Astrocyte of the spinal cord (primary cell): ENCODE measurements at regions not wholly inside any gene's neighbourhood (a gene's known extent, or its start where the extent isn't known, plus 50 kb on each side); places are given as distances from the start of the nearest gene placed in this dataset.

Experiments
- DNase-seq: peaks from one replicate; pipeline ENCODE4 v3.0.0; 2011; ENCODE audit warnings: low read depth, low spot score
- H3K4me3 ChIP-seq: 2 replicates; pipeline ENCODE4 v1.5.1; 2011; ENCODE audit warnings: low read depth, mild to moderate bottlenecking, low read length, moderate library complexity
- in situ Hi-C: cut with HindIII; loops from 2 replicates; pipeline ENCODE4 v1.10.0; 2017; ENCODE audit warnings: low sequenced_read_pairs
- TF ChIP-seq, protein P1 (sequence below): IDR thresholded peaks from 2 replicates; pipeline ENCODE4 v1.5.1; 2012; ENCODE audit warnings: low read depth, mild to moderate bottlenecking, low read length, inconsistent platforms

DNA sequence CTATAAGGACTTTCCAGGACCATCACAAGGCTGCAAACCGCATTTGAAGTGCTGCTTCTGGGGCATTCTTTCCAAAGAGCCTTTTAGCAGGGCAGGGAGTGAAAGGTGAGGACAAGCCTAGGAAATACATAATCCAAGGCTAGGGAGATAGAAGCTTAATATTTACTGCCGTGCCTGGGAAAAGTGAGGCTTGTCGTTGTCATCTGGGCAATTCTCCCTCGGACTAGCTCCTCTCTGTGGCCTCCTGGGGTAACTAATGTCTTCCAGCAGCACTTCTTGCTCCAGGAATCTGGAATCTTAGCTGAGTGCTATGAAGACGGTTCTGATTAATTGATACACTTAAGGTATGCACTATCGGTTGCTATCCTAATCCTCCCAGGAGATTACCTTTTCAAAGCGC is 69.3 kb upstream of the ATL2 start:
- no peak for DNase-seq
- in situ Hi-C loops, result no loop called here
- H3K4me3 ChIP-seq, result no peak overlapping the region
- TF ChIP-seq, protein P1, sequence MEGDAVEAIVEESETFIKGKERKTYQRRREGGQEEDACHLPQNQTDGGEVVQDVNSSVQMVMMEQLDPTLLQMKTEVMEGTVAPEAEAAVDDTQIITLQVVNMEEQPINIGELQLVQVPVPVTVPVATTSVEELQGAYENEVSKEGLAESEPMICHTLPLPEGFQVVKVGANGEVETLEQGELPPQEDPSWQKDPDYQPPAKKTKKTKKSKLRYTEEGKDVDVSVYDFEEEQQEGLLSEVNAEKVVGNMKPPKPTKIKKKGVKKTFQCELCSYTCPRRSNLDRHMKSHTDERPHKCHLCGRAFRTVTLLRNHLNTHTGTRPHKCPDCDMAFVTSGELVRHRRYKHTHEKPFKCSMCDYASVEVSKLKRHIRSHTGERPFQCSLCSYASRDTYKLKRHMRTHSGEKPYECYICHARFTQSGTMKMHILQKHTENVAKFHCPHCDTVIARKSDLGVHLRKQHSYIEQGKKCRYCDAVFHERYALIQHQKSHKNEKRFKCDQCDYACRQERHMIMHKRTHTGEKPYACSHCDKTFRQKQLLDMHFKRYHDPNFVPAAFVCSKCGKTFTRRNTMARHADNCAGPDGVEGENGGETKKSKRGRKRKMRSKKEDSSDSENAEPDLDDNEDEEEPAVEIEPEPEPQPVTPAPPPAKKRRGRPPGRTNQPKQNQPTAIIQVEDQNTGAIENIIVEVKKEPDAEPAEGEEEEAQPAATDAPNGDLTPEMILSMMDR, result no peak

DNA sequence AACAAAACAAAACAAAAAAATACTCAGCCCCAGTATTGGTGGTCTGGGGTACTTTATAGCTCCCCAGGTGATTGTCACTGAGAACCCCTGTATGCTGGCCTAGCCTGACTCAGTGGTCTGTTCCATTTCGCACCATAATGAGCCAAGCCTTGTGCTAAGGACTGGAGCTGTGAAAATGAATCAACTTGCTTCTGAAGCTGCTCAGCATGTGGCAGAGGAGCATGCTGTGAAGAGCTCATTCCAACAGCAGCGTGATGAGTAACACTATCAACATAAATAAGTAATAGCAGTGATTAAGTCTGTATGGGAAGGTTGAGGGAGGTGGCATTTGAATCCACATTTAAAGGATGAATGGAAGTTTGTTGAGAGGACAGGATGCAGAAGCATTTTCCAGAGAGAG is 67.2 kb upstream of the ATL2 start:
- peak; percentile 86 for DNase-seq

DNA sequence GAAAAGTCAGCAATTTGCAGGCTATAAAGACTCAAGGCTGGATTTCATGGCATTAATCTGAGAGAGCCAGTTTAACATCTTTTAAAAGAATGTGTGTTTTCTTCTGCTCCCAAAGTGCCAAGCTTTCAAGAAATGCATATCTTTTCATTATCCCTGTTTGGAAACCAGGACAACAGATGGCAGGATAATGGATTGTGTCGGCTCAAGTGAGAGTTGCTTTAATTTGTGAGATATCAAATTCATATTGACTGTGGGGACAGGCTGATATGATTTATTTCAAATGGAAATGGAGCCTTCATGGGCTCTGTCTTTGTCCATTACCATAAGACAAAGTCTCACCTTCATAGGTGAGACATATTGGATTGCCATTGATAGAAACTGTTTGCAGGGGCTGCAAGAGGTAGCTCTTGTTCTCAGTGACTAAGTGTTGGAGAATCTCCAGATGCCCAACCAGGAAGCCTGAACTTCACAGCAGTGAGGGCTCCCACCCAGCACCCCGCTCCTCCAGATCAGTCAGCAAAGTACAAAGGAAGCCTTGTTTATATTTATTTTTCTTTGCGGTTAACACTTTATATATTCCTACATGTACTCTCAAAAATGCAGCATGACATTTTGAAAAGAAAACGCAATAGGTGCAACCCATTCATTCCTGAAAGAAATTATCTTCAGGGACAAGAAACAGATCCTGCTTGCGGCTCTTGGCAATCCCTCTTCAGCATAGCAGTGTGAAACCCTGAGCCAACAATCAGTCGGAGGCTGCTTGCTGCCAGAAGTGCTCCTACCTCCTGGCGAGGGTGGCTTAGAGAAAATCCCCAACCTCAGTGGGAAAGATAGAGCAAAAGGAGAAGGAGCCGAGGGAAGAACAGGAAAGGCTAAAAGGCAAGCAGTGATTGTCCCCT is 65.8 kb upstream of the ATL2 start:
- in situ Hi-C loops, result no loop called here

More for the DNA sequence above, 67.2 kb upstream of the ATL2 start:
- in situ Hi-C loops, result no loop called here
- no peak overlapping the region for H3K4me3 ChIP-seq
- TF ChIP-seq, protein P1, result no peak

DNA sequence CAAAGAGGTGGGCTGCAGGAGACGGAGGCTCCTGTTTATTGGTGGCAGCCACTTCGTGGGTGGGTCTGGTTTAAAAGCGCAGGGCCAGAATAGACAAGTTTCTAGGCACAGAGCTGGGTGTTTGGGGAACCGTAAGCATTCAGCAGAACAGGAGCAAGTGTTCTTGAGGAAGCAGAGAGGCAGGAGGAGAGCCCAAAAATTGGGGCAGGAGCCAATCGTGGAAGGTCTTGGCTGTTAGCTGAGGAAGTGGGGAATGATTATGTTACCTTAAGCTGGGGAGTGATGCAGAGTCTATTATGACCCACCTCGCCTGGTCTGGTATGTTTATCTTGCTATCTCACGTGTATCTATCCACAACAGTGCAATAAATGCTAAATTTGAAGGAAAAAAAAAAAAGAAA is 64.3 kb upstream of the ATL2 start:
- H3K4me3 ChIP-seq, result no peak overlapping the region
- in situ Hi-C loops, result no loop called here
- DNase-seq, result no peak
- TF ChIP-seq, protein P1, result no peak

More for the DNA sequence above, 65.8 kb upstream of the ATL2 start:
- no peak overlapping the region for H3K4me3 ChIP-seq
- TF ChIP-seq, protein P1, result no peak
- peak; percentile 91 for DNase-seq

DNA sequence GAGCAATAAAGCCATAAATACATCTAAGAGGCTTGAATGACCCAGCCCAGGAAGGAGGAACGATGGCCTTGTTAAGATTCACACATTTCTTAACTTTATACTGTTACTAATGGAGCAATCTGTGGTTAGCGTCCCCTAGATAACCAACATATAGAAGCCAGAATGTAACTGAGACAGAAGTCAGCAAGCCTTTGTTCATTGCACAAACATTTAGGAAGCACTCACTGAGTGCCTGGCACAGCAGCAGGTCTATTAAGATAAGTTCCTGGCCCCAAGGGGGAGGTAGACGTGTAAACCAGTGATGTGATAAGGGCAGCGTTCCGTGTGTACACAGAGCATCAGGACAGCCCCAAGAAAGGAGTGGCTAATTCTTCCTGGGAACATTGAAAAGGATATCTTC is 63.6 kb upstream of the ATL2 start:
- no peak overlapping the region for H3K4me3 ChIP-seq
- in situ Hi-C loops, result no loop called here
- DNase-seq, result no peak
- TF ChIP-seq, protein P1, result no peak

DNA sequence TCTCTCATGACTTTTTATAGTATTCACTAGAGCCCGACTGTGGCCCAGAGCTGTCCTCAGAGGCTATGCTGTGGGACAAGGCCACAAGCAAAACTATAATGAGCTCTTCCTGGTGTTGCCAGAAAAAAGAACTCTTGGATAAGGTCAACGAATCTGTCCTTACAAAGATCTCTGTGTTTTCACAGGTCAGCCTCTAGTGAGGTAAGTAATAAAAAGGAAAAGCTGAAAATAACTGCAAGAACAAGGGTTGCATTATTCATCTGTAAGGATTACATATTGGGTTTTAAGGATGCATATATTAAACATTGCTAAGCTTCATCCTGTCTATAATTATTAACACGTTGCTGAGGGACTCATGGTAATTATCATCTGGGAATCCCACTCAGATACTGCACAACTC is 62.8 kb upstream of the ATL2 start:
- TF ChIP-seq, protein P1, result no peak
- in situ Hi-C loops, result no loop called here
- no peak overlapping the region for H3K4me3 ChIP-seq
- DNase-seq, result no peak
